ENCODE measurements at regions not wholly inside any gene's neighbourhood (a gene's known extent, or its start where the extent isn't known, plus 50 kb on each side); places are given as distances from the start of the nearest gene placed in this dataset.

DNA sequence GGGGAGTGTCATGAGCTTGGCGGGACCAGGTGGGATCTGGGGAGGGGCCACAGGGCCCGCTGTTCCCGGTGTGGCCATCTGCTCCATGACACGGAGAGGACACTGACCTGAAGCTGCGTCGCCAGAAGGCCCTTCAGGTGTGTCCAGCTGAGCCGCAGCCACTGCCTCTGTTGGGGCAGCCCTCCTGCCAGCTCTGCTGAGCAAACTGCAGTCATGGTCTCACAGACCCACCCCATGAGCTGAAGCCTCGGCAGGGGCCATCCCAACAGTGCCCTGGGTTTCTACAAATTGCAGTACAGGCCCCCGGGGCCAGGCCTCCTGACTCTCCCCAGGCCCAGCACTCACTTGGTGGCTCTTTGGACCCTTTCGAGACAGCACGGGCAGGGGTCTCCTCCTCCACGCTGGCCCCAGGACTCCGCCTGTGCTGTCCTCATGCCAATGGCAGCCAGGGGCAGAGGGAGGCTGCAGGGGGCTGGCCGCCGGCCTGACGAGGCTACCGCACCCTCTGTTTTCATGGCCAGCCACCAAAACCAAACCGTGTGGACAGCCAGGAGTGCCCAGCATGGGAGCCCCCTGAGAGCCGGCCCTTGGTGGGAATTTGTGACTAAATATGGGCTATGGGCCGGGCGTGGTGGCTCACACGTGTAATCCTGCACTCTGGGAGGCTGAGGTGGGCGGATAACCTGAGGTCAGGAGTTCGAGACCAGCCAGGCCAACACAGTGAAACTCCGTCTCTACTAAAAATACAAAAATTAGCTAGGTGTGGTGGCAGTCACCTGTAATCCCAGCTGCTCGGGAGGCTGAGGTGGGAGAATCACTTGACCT, 175.2 kb upstream of the SALL3 start:
- H3K27me3 ChIP-seq = no peaks in the 10 kb centered on the region

DNA sequence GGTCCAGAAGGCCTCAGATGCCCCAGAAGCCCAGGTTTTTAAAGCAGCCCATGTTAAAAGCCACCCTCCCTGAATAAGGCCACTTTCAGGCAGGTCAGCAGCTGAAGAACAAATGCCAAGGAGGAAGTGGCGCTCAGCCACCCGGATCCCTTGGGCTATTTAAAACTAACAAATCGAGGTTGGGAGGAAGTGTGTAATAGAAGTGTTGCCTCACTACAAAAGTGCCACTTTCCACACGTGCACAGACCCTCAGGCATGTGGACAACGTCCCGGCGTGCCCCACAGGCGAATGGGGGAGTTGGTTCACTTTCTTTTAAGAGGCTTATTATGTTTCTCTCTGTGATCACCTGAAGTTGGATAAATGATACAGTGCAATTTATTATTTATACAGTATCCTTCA, 173.8 kb upstream of the SALL3 start:
- H3K27ac ChIP-seq = no peak overlapping the region
- intact Hi-C loops (cut with DNase I; ENCODE audit: low total_unique reads) (no loop called here), in situ Hi-C loops (cut with MboI; ENCODE audit: low pct_ligation_motif_present in 1 of 4, low pct_unique_long_range_greater_than_20kb in 1 of 4, low sequenced_read_pairs in 3 of 4) (loop anchor here in 1 of 4 donors (25.0 kb wide), 1 partner anchor 94 kb away; no protein-coding TSS in a partner anchor)
- TF ChIP-seq POLR2A (IDR thresholded peaks at IDR 0.05) (no peak), POLR2AphosphoS5 (IDR thresholded peaks at IDR 0.05) (no peak), EP300 (IDR thresholded peaks at IDR 0.05; ENCODE audit: low read depth) (no peak)
- TF ChIP-seq, protein P1, sequence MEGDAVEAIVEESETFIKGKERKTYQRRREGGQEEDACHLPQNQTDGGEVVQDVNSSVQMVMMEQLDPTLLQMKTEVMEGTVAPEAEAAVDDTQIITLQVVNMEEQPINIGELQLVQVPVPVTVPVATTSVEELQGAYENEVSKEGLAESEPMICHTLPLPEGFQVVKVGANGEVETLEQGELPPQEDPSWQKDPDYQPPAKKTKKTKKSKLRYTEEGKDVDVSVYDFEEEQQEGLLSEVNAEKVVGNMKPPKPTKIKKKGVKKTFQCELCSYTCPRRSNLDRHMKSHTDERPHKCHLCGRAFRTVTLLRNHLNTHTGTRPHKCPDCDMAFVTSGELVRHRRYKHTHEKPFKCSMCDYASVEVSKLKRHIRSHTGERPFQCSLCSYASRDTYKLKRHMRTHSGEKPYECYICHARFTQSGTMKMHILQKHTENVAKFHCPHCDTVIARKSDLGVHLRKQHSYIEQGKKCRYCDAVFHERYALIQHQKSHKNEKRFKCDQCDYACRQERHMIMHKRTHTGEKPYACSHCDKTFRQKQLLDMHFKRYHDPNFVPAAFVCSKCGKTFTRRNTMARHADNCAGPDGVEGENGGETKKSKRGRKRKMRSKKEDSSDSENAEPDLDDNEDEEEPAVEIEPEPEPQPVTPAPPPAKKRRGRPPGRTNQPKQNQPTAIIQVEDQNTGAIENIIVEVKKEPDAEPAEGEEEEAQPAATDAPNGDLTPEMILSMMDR (IDR thresholded peaks at IDR 0.05) = no peak
- H3K9me3 ChIP-seq = no peaks in the 10 kb centered on the region
- WGBS, 2 donors (ENCODE audit: low coverage in 1 of 2) = 65 to 71% methylated on average over 8 of the region's 8 CpGs
- no peak for DNase-seq
- H3K4me3 ChIP-seq = no peak overlapping the region
- no peaks in the 10 kb centered on the region for H3K4me1 ChIP-seq
- no peaks in the 10 kb centered on the region for H3K36me3 ChIP-seq
- no peaks in the 10 kb centered on the region for H3K27me3 ChIP-seq

More for the DNA sequence above, 175.2 kb upstream of the SALL3 start:
- Histone ChIP-seq H3K9me3 (no peaks in the 10 kb centered on the region), H3K4me3 (no peak overlapping the region), H3K36me3 (no peaks in the 10 kb centered on the region), H3K27ac (no peak overlapping the region), H3K4me1 (no peaks in the 10 kb centered on the region)
- no peak for TF ChIP-seq POLR2AphosphoS5 (IDR thresholded peaks at IDR 0.05)
- TF ChIP-seq, protein P1 (IDR thresholded peaks at IDR 0.05) = no peak
- no peak for TF ChIP-seq POLR2A (IDR thresholded peaks at IDR 0.05)
- TF ChIP-seq EP300 (IDR thresholded peaks at IDR 0.05; ENCODE audit: low read depth) = no peak
- no peak for DNase-seq
- WGBS, 2 donors (ENCODE audit: low coverage in 1 of 2) = 90% methylated on average over 2 to 22 of the region's 26 CpGs
- intact Hi-C loops (cut with DNase I; ENCODE audit: low total_unique reads) (no loop called here), in situ Hi-C loops (cut with MboI; ENCODE audit: low pct_ligation_motif_present in 1 of 4, low pct_unique_long_range_greater_than_20kb in 1 of 4, low sequenced_read_pairs in 3 of 4) (loop anchor here in 1 of 4 donors (25.0 kb wide), 1 partner anchor 92 kb away; no protein-coding TSS in a partner anchor)

DNA sequence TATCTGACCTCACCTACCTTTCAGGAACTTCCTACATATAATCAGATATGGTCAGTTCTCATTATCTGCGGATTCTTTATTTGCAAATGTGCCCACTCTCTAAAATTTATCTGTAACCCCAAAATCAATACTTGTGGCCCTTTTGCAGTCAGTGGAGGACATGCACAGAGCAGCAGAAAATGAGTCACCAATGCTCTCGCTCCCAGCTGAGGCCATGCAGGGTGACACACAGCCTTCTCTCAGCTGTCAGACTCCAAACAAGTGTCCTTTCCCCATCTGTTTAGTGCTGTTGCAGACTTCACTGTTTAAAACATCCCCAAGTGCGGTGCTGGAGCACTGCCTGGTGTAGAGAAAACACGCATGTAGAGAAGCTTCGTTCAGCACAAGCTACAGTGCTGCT, 171.9 kb upstream of the SALL3 start:
- Histone ChIP-seq H3K27me3 (peaks cover 2% of the 10 kb centered on the region), H3K36me3 (no peaks in the 10 kb centered on the region), H3K9me3 (no peaks in the 10 kb centered on the region), H3K27ac (no peak overlapping the region), H3K4me3 (no peak overlapping the region), H3K4me1 (no peaks in the 10 kb centered on the region)
- in situ Hi-C loops (cut with MboI; ENCODE audit: low pct_ligation_motif_present in 1 of 4, low pct_unique_long_range_greater_than_20kb in 1 of 4, low sequenced_read_pairs in 3 of 4) (loop anchor here in 1 of 4 donors (25.0 kb wide), 1 partner anchor 95 kb away; no protein-coding TSS in a partner anchor), intact Hi-C loops (cut with DNase I; ENCODE audit: low total_unique reads) (no loop called here)
- DNase-seq = no peak
- no peak for TF ChIP-seq POLR2AphosphoS5 (IDR thresholded peaks at IDR 0.05)
- TF ChIP-seq EP300 (IDR thresholded peaks at IDR 0.05; ENCODE audit: low read depth) = no peak
- WGBS, 2 donors (ENCODE audit: low coverage in 1 of 2) = 80 to 100% methylated on average over 1 to 5 of the region's 5 CpGs

DNA sequence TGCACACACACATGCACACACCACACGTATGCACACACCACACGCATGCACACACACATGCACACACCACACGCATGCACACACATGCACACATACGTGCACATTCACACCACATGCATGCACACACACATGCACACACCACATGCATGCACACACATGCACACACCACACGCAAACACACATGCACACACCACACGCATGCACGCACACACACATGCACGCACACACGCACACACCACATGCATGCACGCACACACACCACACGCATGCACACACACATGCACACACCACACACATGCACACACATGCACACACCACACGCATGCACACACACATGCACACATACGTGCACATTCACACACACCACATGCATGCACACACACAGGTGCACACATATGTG, 169.8 kb upstream of the SALL3 start:
- Histone ChIP-seq H3K4me3 (no peak overlapping the region), H3K36me3 (no peaks in the 10 kb centered on the region), H3K9me3 (no peaks in the 10 kb centered on the region), H3K27ac (no peak overlapping the region), H3K27me3 (peaks cover 15% of the 10 kb centered on the region), H3K4me1 (peaks cover 0 to under 1% (median 0%) of the 10 kb centered on the region in 4 donors)
- in situ Hi-C loops (cut with MboI; ENCODE audit: low pct_ligation_motif_present in 1 of 4, low pct_unique_long_range_greater_than_20kb in 1 of 4, low sequenced_read_pairs in 3 of 4) = loop anchor here in 1 of 4 donors (25.0 kb wide), 1 partner anchor 98 kb away; no protein-coding TSS in a partner anchor
- DNase-seq = no peak
- 88 to 98% methylated on average over 6 to 13 of the region's 13 CpGs for WGBS, 2 donors (ENCODE audit: low coverage in 1 of 2)
- intact Hi-C loops (cut with DNase I; ENCODE audit: low total_unique reads) = no loop called here
- TF ChIP-seq POLR2A (IDR thresholded peaks at IDR 0.05) (no peak), POLR2AphosphoS5 (IDR thresholded peaks at IDR 0.05) (no peak), EP300 (IDR thresholded peaks at IDR 0.05; ENCODE audit: low read depth) (no peak)
- TF ChIP-seq, protein P1 (IDR thresholded peaks at IDR 0.05) = no peak
